ENCODE measurements at regions not wholly inside any gene's neighbourhood (a gene's known extent, or its start where the extent isn't known, plus 50 kb on each side); places are given as distances from the start of the nearest gene placed in this dataset.
"Not testable (repeated sequence)": the region's sequence is repeated elsewhere in the genome, so short reads cannot be mapped to it uniquely, and the experiment has no call there.

DNA sequence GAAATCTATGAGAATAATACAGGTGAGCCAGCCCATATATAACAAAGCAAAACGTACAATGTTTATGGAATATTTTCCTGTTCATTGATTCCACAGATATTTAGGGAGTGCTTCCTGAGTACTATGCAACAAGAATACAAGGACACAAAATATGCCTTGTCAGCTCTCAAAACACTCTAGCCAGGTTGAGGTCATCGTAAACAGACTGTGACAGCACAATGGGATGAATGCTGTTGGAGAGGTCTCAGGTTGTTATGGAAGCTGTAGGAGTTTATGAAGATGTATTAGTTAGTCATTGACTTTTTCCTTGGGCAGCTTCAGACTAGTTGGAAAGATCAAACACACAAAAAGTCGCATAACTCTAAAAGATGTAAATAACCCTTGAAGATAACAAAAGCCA lies 98.1 kb upstream of the SEC22B start:
- H3K27ac ChIP-seq (ENCODE audit: low read depth, low read length); H3K36me3 ChIP-seq (ENCODE audit: insufficient read depth, low read length); H3K4me1 ChIP-seq (ENCODE audit: insufficient read depth, low read length); H3K9me3 ChIP-seq (ENCODE audit: insufficient read depth, low read depth, low read length); H3K27me3 ChIP-seq (ENCODE audit: insufficient read depth, low read length); H3K9ac ChIP-seq (ENCODE audit: low read depth, low read length); H3K4me3 ChIP-seq (ENCODE audit: low read length): not testable (repeated sequence)
- WGBS = no CpG with 5 or more reads among the region's 3 CpGs

DNA sequence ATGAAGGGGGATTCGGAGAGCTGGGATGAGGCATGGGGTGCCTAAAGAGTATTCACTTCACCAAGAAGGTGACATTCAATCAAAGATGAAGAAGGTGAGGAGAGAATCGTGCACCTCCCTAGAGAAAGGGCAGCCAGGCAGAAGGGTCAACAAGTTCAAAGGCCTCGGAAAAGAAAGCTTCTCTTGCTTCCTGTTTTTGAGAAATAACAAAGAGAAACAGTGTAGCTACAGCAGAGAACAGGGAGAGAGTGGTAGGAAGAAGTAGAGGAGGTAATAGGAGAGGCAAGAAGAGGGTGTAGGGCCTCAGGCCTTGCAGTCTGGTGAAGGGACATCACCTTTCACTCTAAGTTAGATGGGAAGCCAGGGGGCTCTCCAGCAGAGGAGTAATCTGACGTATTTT lies 97.0 kb upstream of the SEC22B start:
- H3K4me3 ChIP-seq (ENCODE audit: low read length); H3K4me1 ChIP-seq (ENCODE audit: insufficient read depth, low read length); H3K9ac ChIP-seq (ENCODE audit: low read depth, low read length); H3K27me3 ChIP-seq (ENCODE audit: insufficient read depth, low read length); H3K27ac ChIP-seq (ENCODE audit: low read depth, low read length); H3K9me3 ChIP-seq (ENCODE audit: insufficient read depth, low read depth, low read length); H3K36me3 ChIP-seq (ENCODE audit: insufficient read depth, low read length): not testable (repeated sequence)
- WGBS = 67% methylated on average over 2 of the region's 4 CpGs

DNA sequence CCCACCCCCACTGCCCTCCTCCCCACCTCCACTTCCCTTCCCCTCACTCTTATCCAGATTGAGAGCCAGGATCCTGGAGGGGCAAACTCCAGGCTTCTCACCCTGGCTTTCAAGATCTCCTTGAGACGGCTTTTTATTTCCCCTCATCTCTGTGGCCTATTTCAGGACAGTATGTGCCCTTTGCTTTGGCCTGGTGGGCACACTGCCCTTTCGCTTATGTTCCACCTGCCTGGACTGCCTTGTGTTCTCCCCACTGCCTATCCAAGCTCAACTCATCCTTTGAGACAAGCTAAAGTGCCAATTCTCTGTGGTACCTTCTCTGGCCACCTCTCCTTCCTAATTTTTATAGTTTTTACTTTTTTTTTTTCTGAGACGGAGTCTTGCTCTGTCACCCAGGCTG lies 95.9 kb upstream of the SEC22B start:
- not testable (repeated sequence) for H3K9ac ChIP-seq (ENCODE audit: low read depth, low read length); H3K27me3 ChIP-seq (ENCODE audit: insufficient read depth, low read length)
- no CpG with 5 or more reads among the region's 3 CpGs for WGBS

DNA sequence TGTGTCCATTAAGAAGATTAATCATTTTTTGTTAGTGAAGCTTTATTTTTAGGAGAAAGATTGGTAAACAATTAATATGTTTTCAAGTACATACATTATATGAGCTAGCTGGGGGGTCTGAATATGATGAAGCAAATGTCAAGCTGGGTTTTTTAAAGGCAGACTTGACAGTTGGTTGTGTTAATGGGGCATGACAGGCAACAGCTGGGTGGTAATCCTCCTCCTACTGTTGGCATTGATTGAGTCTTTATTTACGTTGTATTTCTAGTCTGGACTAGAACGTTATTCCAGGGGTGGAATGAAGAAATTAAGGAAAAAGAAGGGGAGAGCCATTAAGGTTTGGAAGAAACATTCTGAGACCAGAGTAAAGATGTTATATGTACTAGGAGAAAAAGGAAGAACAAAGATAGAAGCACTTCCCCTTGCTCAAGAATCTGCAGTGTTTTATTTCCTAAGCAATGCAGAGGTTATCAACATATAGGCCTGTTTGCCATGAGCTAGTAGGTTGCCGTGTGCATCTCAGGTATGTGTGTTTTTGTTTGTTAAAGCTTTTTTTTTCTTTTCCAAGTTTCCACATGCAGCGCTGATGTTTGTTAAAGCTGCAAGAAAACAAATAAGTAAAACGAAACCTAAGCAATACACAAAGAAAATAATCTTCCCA lies 95.4 kb upstream of the SEC22B start:
- not testable (repeated sequence) for H3K9ac ChIP-seq (ENCODE audit: low read depth, low read length); H3K27ac ChIP-seq (ENCODE audit: low read depth, low read length); H3K4me1 ChIP-seq (ENCODE audit: insufficient read depth, low read length); H3K36me3 ChIP-seq (ENCODE audit: insufficient read depth, low read length); H3K4me3 ChIP-seq (ENCODE audit: low read length); H3K27me3 ChIP-seq (ENCODE audit: insufficient read depth, low read length); H3K9me3 ChIP-seq (ENCODE audit: insufficient read depth, low read depth, low read length)
- WGBS = no CpG with 5 or more reads among the region's 5 CpGs

More for the DNA sequence above, 95.9 kb upstream of the SEC22B start:
- not testable (repeated sequence) for H3K36me3 ChIP-seq (ENCODE audit: insufficient read depth, low read length); H3K4me3 ChIP-seq (ENCODE audit: low read length); H3K9me3 ChIP-seq (ENCODE audit: insufficient read depth, low read depth, low read length); H3K27ac ChIP-seq (ENCODE audit: low read depth, low read length); H3K4me1 ChIP-seq (ENCODE audit: insufficient read depth, low read length)

DNA sequence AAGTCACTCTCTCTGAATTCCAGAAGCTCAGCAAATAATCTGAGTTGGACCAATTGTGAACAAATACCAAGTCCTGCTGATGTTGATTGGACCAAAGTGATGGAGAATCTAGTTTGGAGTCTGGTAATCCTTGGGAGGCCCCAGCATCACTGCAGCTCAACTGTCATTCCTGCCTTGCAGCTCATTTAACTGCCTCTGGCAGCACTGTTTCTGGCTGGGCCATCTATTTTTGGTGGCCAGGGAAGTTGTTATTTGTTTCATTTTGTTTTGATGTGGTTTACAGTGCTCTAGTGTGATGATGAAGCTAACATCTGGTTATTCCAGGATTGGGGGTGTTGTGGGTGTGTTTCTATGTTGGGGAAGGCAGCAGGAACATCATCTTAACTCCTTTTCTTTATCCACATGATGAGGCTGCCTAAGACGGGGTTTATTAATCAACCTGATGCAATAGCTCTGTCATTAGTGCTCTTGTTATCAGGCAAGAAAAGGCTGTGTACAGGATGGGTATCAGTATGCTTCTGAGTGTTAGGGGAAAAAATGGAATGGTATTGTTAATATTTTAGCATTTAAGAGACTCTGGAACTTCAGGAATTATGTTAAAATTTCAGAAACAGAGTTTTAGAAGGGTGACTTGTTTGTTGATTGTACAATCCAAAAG lies 91.7 kb upstream of the SEC22B start:
- not testable (repeated sequence) for H3K27ac ChIP-seq (ENCODE audit: low read depth, low read length); H3K9me3 ChIP-seq (ENCODE audit: insufficient read depth, low read depth, low read length); H3K4me1 ChIP-seq (ENCODE audit: insufficient read depth, low read length); H3K4me3 ChIP-seq (ENCODE audit: low read length); H3K9ac ChIP-seq (ENCODE audit: low read depth, low read length); H3K27me3 ChIP-seq (ENCODE audit: insufficient read depth, low read length); H3K36me3 ChIP-seq (ENCODE audit: insufficient read depth, low read length)
- WGBS = no CpG with 5 or more reads among the region's 1 CpG

DNA sequence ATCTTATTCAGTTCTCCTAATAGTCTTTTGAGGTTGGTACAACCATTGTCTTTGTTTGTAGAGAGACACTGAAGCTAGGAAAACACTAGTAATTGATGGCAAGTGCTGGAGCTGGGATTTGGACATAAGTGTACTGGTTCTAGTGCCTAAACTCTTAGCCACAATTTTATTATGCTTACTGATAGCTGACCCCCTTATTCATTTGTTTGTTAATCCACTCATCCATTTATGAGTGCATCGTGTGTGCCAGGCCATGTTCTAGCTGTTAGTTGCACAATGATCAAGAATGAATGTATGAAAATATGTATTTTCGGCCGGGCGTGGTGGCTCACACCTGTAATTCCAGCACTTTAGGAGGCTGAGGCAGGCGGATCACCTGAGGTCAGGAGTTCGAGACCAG lies 88.2 kb upstream of the SEC22B start:
- WGBS = no CpG with 5 or more reads among the region's 6 CpGs
- not testable (repeated sequence) for H3K4me1 ChIP-seq (ENCODE audit: insufficient read depth, low read length); H3K9ac ChIP-seq (ENCODE audit: low read depth, low read length); H3K4me3 ChIP-seq (ENCODE audit: low read length); H3K27ac ChIP-seq (ENCODE audit: low read depth, low read length); H3K27me3 ChIP-seq (ENCODE audit: insufficient read depth, low read length); H3K9me3 ChIP-seq (ENCODE audit: insufficient read depth, low read depth, low read length); H3K36me3 ChIP-seq (ENCODE audit: insufficient read depth, low read length)

DNA sequence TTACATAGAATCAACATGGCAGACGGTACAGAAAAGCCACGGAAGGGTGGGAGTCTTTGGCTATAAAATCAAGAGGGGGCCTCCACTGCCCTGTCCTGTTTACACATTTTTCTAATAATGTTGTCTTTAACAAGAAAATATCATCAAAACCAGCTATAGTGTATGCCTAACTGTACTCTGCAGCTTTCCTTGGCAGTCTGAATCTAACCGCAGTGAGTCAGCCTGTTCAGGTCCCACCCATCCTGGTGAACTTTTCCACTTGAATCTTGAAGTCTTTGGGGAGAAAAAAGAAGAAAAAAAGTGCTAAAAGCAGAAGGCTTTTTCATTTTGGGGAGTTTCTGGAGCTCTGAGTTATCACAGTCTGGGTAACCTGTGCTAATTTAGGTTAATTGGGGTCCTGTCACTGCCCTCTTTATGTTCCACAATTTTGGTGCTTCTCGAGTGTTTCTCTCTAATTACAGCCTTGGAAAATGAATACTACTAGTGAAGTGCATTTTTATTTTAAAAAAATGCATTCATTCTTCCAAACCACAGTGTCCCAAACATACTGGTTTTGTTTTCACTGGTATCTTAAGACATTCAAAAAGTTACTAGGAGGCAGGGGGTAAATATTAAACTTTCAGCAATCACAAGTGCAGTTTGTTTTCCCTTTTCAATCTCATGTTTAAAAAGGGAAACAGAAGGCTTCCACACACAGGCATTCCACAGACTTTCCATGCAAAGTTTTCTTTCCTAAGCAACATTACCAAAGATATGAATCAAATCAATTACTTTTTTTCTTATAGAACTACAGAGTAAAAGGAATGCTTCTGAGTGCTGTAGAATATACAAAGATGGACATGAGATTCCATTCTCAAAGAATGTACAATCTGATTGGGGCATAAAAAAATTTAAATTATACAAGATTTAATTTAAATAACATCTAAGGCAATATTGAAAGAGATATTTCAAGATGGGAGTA lies 86.8 kb upstream of the SEC22B start:
- not testable (repeated sequence) for H3K9ac ChIP-seq (ENCODE audit: low read depth, low read length); H3K36me3 ChIP-seq (ENCODE audit: insufficient read depth, low read length); H3K4me1 ChIP-seq (ENCODE audit: insufficient read depth, low read length); H3K9me3 ChIP-seq (ENCODE audit: insufficient read depth, low read depth, low read length); H3K27ac ChIP-seq (ENCODE audit: low read depth, low read length); H3K4me3 ChIP-seq (ENCODE audit: low read length); H3K27me3 ChIP-seq (ENCODE audit: insufficient read depth, low read length)
- no CpG with 5 or more reads among the region's 4 CpGs for WGBS

DNA sequence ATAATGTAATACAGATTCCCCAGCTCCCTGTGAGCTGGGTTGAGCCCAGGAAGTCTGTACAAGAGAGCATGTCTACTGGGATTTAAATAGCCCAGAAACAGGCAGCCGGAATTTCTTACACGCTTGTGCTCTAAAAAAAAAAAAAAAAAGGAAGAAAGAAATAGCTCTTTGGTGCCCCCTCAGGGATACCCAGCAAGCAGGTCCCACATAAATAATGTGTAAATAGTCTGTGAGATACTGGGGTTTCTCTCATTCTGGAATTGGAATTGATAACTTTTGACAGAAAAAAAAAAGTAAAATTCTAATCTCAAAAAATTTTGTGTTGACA lies 81.4 kb upstream of the SEC22B start:
- not testable (repeated sequence) for H3K27ac ChIP-seq (ENCODE audit: low read depth, low read length); H3K9me3 ChIP-seq (ENCODE audit: insufficient read depth, low read depth, low read length); H3K27me3 ChIP-seq (ENCODE audit: insufficient read depth, low read length); H3K36me3 ChIP-seq (ENCODE audit: insufficient read depth, low read length); H3K9ac ChIP-seq (ENCODE audit: low read depth, low read length); H3K4me1 ChIP-seq (ENCODE audit: insufficient read depth, low read length); H3K4me3 ChIP-seq (ENCODE audit: low read length)
- WGBS = no CpG with 5 or more reads among the region's 2 CpGs

DNA sequence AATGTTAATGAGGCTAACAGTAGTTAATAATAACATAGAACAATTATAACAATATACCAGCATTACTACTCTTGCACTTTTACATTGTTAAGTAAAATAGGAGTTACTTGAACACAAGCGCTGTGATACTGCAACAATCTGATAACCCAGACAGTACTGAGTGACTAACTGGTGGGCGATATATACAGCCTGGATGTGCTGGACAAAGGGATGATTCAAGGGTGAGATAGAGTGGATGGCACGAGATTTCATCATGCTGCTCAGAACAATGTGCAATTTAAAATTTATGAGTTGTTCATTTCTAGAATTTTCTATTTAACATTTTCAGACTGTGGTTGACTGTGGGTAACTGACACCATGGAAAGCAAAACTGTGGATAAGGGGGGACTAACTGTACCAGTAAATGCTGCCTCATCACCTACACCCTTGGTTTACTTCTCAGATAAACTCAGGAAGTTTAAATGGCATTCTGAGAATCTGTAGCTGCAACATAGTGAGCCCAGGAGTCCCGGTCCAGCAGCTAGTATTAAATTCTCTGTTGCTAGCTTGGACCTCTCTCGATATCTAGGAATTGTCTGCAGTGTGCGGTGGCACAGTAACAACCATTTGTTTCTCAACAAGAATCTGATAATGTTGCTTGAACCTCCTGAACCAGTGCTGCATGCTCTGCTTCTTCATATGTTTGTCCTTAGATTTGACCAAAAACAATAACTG lies 80.9 kb upstream of the SEC22B start:
- not testable (repeated sequence) for H3K27me3 ChIP-seq (ENCODE audit: insufficient read depth, low read length); H3K36me3 ChIP-seq (ENCODE audit: insufficient read depth, low read length); H3K9ac ChIP-seq (ENCODE audit: low read depth, low read length); H3K4me1 ChIP-seq (ENCODE audit: insufficient read depth, low read length); H3K27ac ChIP-seq (ENCODE audit: low read depth, low read length); H3K4me3 ChIP-seq (ENCODE audit: low read length); H3K9me3 ChIP-seq (ENCODE audit: insufficient read depth, low read depth, low read length)
- no CpG with 5 or more reads among the region's 6 CpGs for WGBS

DNA sequence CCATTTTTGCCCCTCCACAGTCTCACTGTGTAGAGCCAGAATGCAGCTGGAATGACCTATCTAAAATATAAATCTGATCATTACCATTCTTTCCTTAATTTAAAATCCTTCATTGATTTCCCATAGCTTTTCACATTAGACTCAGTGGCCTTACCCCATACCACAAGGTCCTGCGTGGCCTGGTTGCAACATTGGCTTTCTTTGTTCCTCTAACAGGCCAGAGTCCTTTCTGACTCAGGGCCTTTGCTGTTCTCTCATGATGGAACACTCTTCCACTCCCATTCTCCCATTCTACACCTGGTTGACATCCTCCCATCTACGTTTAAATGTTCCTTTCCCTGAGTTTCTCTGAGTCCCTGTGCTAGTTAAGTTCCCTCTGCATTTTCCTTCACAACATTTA lies 74.4 kb upstream of the SEC22B start:
- H3K9ac ChIP-seq (ENCODE audit: low read depth, low read length); H3K36me3 ChIP-seq (ENCODE audit: insufficient read depth, low read length); H3K4me1 ChIP-seq (ENCODE audit: insufficient read depth, low read length); H3K9me3 ChIP-seq (ENCODE audit: insufficient read depth, low read depth, low read length); H3K4me3 ChIP-seq (ENCODE audit: low read length); H3K27me3 ChIP-seq (ENCODE audit: insufficient read depth, low read length); H3K27ac ChIP-seq (ENCODE audit: low read depth, low read length): not testable (repeated sequence)
- no CpG with 5 or more reads among the region's 2 CpGs for WGBS

DNA sequence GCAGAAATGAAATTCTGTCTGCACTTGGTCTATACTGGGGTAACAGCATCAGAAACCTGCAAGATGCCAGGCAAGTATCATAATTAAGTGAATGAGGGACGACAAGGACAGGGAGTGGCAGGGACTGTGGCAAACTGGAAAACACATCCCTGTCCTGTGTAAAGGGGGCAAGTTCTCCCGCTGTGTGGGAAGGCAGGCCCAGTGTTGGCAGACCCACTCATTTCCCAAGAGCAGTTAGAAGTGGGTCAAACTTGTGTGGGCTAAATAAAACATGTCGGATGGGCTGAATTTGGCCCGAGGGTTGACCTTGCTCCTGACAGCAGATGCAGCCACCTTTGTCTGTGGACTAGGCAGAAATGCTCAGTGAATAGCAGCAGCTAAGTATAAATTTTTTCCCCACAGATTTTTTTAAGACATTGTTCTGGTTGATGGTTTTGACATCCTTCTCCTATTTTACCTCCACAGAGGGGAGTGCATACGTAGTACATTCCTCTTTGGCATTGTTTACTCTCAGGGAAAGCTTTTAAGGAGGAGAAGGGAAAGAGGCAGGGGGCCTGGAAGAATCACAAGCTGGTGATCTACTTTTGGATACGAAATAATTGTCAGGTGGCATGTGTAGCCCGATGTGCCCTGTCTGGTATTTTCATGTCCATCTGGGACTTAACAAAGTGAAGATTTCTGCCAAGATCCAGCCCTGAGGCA lies 72.6 kb upstream of the SEC22B start:
- not testable (repeated sequence) for H3K27ac ChIP-seq (ENCODE audit: low read depth, low read length); H3K4me1 ChIP-seq (ENCODE audit: insufficient read depth, low read length); H3K9me3 ChIP-seq (ENCODE audit: insufficient read depth, low read depth, low read length); H3K4me3 ChIP-seq (ENCODE audit: low read length); H3K9ac ChIP-seq (ENCODE audit: low read depth, low read length); H3K36me3 ChIP-seq (ENCODE audit: insufficient read depth, low read length); H3K27me3 ChIP-seq (ENCODE audit: insufficient read depth, low read length)
- WGBS = no CpG with 5 or more reads among the region's 7 CpGs
